HCT116 (cell line): ENCODE measurements at regions not wholly inside any gene's neighbourhood (a gene's known extent, or its start where the extent isn't known, plus 50 kb on each side); places are given as distances from the start of the nearest gene placed in this dataset.

Experiments
- ATAC-seq: fragments of 200-7000 bp; cut with Tn5 transposase; 2 replicates; pipeline ENCODE4 v1.9.1; 2020; ENCODE audit warnings: mild to moderate bottlenecking, moderate library complexity
- BruUV-seq: library from RNA; stranded (reverse); fragments of 400-500 nt; replicated peaks from 2 replicates; lab custom pipeline; 2021; lab: Mats Ljungman, UMichigan
- CTCF ChIA-PET: fragments of 300-600 bp; sonication (Branson Sonifier 250); formaldehyde crosslinking; loops from one replicate; lab custom pipeline; 2021; ENCODE audit warnings: antibody characterized with exemption; lab: Charles Lee
- POLR2A ChIA-PET: fragments of 300-600, 350-600 bp; sonication (Branson Sonifier 250); formaldehyde crosslinking; loops from one replicate; lab custom pipeline; 2021; ENCODE audit warnings: antibody characterized with exemption; lab: Charles Lee
- RAD21 ChIA-PET, 2 experiments: fragments of 300-600 bp; sonication (Branson Sonifier 250); formaldehyde crosslinking; loops; one replicate each; lab custom pipeline; 2023; ENCODE audit warnings: low total read pairs in 2 of 2; ENCODE audit not compliant: uncharacterized antibody in 2 of 2, unreplicated experiment in 2 of 2, low non-redundant PET in 1 of 2; lab: Charles Lee
- DNase-seq: peaks from one replicate; pipeline ENCODE4 v3.0.0-alpha.2; 2010; ENCODE audit warnings: low read depth, low spot score
- H2AFZ ChIP-seq: fragments of 200-600 bp; shearing (Covaris generic), sonication (generic); 2 replicates; pipeline ENCODE4 v1.6.1; 2017; ENCODE audit warnings: low read depth, mixed run types, mixed read lengths, antibody characterized with exemption, low read length; ENCODE audit not compliant: poor library complexity, severe bottlenecking
- H3K27ac ChIP-seq: 2 replicates; pipeline ENCODE4 v1.5.1; 2012; ENCODE audit warnings: low read depth, low read length
- H3K27me3 ChIP-seq: fragments of 200-600 bp; sonication (generic); 2 replicates; pipeline ENCODE4 v1.6.1; 2016; ENCODE audit warnings: mixed run types, low read length, mixed read lengths; ENCODE audit not compliant: insufficient read depth
- H3K36me3 ChIP-seq, 2 experiments: fragments of 200-500 bp in 1 of 2; fragments of 200-600 bp in 1 of 2; sonication (Bioruptor generic) in 1 of 2; sonication (generic) in 1 of 2; 2 replicates each; pipeline versions ENCODE4 v1.5.1 to v1.6.1; 2014 to 2016; ENCODE audit warnings: low read length in 2 of 2, inconsistent platforms in 1 of 2, mixed read lengths in 1 of 2, mixed run types in 1 of 2; ENCODE audit not compliant: insufficient read depth in 2 of 2, control insufficient read depth in 1 of 2
- H3K4me1 ChIP-seq, 2 experiments: fragments of 200-600 bp in 1 of 2; sonication (generic) in 1 of 2; 2 replicates each; pipeline versions ENCODE4 v1.5.1 to v1.6.1; 2012 to 2017; ENCODE audit warnings: low read length in 2 of 2, inconsistent platforms in 1 of 2, mild to moderate bottlenecking in 1 of 2, mixed read lengths in 1 of 2, mixed run types in 1 of 2, moderate library complexity in 1 of 2; ENCODE audit not compliant: insufficient read depth in 2 of 2, control insufficient read depth in 1 of 2
- H3K4me2 ChIP-seq: fragments of 200-600 bp; sonication (generic); 2 replicates; pipeline ENCODE4 v1.6.1; 2017; ENCODE audit warnings: mixed run types, low read length, mixed read lengths
- H3K4me3 ChIP-seq, 2 experiments: fragments of 200-600 bp in 1 of 2; sonication (generic) in 1 of 2; replicated peaks in 1 of 2; 2 replicates each; pipeline ENCODE4 v1.5.1; 2011 to 2016; ENCODE audit warnings: low read length in 2 of 2, control low read depth in 1 of 2, low read depth in 1 of 2, mild to moderate bottlenecking in 1 of 2, mixed read lengths in 1 of 2, mixed run types in 1 of 2
- H3K79me2 ChIP-seq: fragments of 200-600 bp; sonication (generic); 2 replicates; pipeline ENCODE4 v1.6.1; 2017; ENCODE audit warnings: mild to moderate bottlenecking, mixed run types, low read length, moderate library complexity, mixed read lengths; ENCODE audit not compliant: insufficient read depth
- H3K9ac ChIP-seq: fragments of 200-600 bp; sonication (generic); 2 replicates; pipeline ENCODE4 v1.6.1; 2016; ENCODE audit warnings: low read length, mixed read lengths
- H3K9me2 ChIP-seq: fragments of 200-600 bp; sonication (generic), shearing (Covaris generic); 2 replicates; pipeline ENCODE4 v1.6.1; 2017; ENCODE audit warnings: mixed run types, mild to moderate bottlenecking, moderate library complexity; ENCODE audit not compliant: insufficient read depth
- H3K9me3 ChIP-seq, 2 experiments: fragments of 200-500 bp in 1 of 2; fragments of 200-600 bp in 1 of 2; sonication (Bioruptor generic) in 1 of 2; sonication (generic) in 1 of 2; 2 replicates each; pipeline ENCODE4 v1.6.1; 2014 to 2017; ENCODE audit warnings: low read length in 2 of 2, mixed read lengths in 2 of 2, inconsistent platforms in 1 of 2, low read depth in 1 of 2, mild to moderate bottlenecking in 1 of 2, mixed run types in 1 of 2, moderate library complexity in 1 of 2; ENCODE audit not compliant: control insufficient read depth in 1 of 2, insufficient read depth in 1 of 2
- H4K20me1 ChIP-seq: fragments of 200-600 bp; sonication (generic), shearing (Covaris generic); 2 replicates; pipeline ENCODE4 v1.6.1; 2017; ENCODE audit warnings: mixed run types, mild to moderate bottlenecking, moderate library complexity; ENCODE audit not compliant: insufficient read depth
- EGR1 ChIP-seq: IDR thresholded peaks from 2 replicates; pipeline ENCODE4 v1.6.1; 2012; ENCODE audit warnings: low read depth
- POLR2AphosphoS5 ChIP-seq: IDR thresholded peaks from 2 replicates; pipeline ENCODE4 v1.6.1; 2011; ENCODE audit warnings: mild to moderate bottlenecking, low read depth, low read length, moderate library complexity
- RAD21 ChIP-seq: IDR thresholded peaks from 2 replicates; pipeline ENCODE4 v1.6.1; 2012; ENCODE audit warnings: low read depth, mild to moderate bottlenecking
- intact Hi-C: fragments of 100-400 bp; cut with micrococcal nuclease; formaldehyde crosslinking; loops from 2 replicates; pipeline ENCODE4 v1.10.0; 2022
- TF ChIP-seq, protein P1 (sequence below), 3 experiments: fragments of 200-600 bp in 1 of 3; sonication (generic) in 1 of 3; IDR thresholded peaks in 2 of 3; conservative IDR thresholded peaks in 1 of 3; 2 replicates each; pipeline ENCODE4 v1.5.1; 2012 to 2017; ENCODE audit warnings: low read depth in 2 of 3, low read length in 2 of 3, antibody characterized with exemption in 1 of 3, borderline replicate concordance in 1 of 3, control low read depth in 1 of 3, mild to moderate bottlenecking in 1 of 3, mixed read lengths in 1 of 3, mixed run types in 1 of 3, moderate library complexity in 1 of 3; ENCODE audit not compliant: insufficient read depth in 1 of 3

DNA sequence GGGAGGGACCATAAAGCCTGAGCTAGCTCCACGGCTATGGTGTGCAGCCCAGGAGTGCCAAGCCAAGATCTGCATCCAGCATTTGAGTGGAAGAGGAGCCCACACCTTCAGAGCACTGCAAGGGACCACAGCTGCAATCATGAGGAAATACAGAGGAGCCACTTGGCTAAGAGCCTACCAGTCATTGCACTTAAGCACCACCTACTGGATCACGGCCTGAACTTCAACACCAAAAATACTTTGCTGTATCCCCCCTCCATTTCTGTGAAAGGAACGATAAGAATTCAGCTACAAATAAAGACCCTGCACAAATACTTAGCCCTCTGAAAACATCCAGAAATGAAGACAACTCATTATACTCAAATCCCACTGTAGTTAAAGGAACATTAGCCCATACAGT lies 545.3 kb downstream of the TSN start:
- Histone ChIP-seq H3K9me2 (no peaks in the 10 kb centered on the region), H3K4me1 (no peaks in the 10 kb centered on the region), H4K20me1 (no peaks in the 10 kb centered on the region), H3K27me3 (no peaks in the 10 kb centered on the region), H2AFZ (no peak overlapping the region), H3K4me3 (no peak overlapping the region), H3K36me3 (no peaks in the 10 kb centered on the region), H3K79me2 (no peaks in the 10 kb centered on the region), H3K9me3 (no peaks in the 10 kb centered on the region), H3K9ac (no peak overlapping the region), H3K4me2 (no peak overlapping the region), H3K27ac (no peak overlapping the region)
- TF ChIP-seq, protein P1, sequence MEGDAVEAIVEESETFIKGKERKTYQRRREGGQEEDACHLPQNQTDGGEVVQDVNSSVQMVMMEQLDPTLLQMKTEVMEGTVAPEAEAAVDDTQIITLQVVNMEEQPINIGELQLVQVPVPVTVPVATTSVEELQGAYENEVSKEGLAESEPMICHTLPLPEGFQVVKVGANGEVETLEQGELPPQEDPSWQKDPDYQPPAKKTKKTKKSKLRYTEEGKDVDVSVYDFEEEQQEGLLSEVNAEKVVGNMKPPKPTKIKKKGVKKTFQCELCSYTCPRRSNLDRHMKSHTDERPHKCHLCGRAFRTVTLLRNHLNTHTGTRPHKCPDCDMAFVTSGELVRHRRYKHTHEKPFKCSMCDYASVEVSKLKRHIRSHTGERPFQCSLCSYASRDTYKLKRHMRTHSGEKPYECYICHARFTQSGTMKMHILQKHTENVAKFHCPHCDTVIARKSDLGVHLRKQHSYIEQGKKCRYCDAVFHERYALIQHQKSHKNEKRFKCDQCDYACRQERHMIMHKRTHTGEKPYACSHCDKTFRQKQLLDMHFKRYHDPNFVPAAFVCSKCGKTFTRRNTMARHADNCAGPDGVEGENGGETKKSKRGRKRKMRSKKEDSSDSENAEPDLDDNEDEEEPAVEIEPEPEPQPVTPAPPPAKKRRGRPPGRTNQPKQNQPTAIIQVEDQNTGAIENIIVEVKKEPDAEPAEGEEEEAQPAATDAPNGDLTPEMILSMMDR (IDR thresholded peaks at IDR 0.05 in 2 of 3, conservative IDR thresholded peaks at IDR 0.05 in 1 of 3; ENCODE audit: borderline replicate concordance in 1 of 3, insufficient read depth in 1 of 3, low read depth in 2 of 3, low read length in 2 of 3): peak in 2 of 3 experiments; percentile 20 to 35; a peak in 4 of 6 replicates
- TF ChIP-seq RAD21: peak; percentile 14; the same call in 1 of the 2 replicates
- no peak for TF ChIP-seq POLR2AphosphoS5
- ChIA-PET POLR2A (no interaction called here), RAD21 (no interaction called here), CTCF (no interaction called here)
- intact Hi-C loops: no loop called here
- ATAC-seq (no peak; the same call in 1 of the 2 replicates), DNase-seq (no peak)
- no TSS peak for BruUV-seq

DNA sequence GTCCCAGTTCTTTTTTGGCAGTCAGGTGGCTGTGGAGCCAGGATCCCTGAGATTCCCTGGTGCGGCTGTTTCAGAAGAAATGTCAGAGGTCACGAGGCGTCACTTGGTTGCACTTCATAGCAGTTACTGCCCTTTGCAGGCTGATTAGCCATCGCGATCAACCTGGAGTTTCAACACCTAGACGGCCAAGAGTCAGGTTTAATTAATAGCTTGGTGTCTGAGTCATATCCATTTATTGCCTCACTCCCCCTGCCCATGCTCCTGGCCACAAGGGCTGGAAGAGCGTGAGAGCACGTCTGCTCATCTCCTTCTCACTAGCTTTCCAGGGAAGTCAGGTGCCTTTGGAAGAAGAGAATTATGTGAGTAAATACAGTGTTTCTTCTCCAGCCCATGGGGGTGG lies 552.3 kb downstream of the TSN start:
- Histone ChIP-seq H3K36me3 (no peaks in the 10 kb centered on the region), H3K79me2 (no peaks in the 10 kb centered on the region), H3K27me3 (no peaks in the 10 kb centered on the region), H3K27ac (no peak overlapping the region), H3K4me3 (no peak overlapping the region), H3K9me2 (no peaks in the 10 kb centered on the region), H4K20me1 (no peaks in the 10 kb centered on the region), H3K9me3 (no peaks in the 10 kb centered on the region), H2AFZ (no peak overlapping the region), H3K4me2 (no peak overlapping the region), H3K9ac (no peak overlapping the region), H3K4me1 (no peaks in the 10 kb centered on the region)
- intact Hi-C loops: no loop called here
- RAD21 ChIA-PET: no interaction called here
- ATAC-seq (no peak), DNase-seq (no peak)
- no TSS peak for BruUV-seq
- POLR2A ChIA-PET: no interaction called here
- TF ChIP-seq RAD21 (no peak), EGR1 (no peak)
- TF ChIP-seq, protein P1 (IDR thresholded peaks at IDR 0.05 in 2 of 3, conservative IDR thresholded peaks at IDR 0.05 in 1 of 3; ENCODE audit: borderline replicate concordance in 1 of 3, insufficient read depth in 1 of 3, low read depth in 2 of 3, low read length in 2 of 3): no peak
- CTCF ChIA-PET: no interaction called here
